Parathyroid adenoma (tissue), 2 donors: ENCODE measurements at regions not wholly inside any gene's neighbourhood (a gene's known extent, or its start where the extent isn't known, plus 50 kb on each side); places are given as distances from the start of the nearest gene placed in this dataset.

Source experiments
- H2AFZ ChIP-seq: fragments of 300-600 bp; sonication (generic); one replicate; pipeline ENCODE4 v1.7.0; 2017; ENCODE audit warnings: antibody characterized with exemption, mild to moderate bottlenecking
- H3K27ac ChIP-seq: fragments of 300-600 bp; sonication (generic); one replicate; pipeline ENCODE4 v1.7.0; 2017
- H3K27me3 ChIP-seq: fragments of 300-600 bp; sonication (generic); one replicate; pipeline ENCODE4 v1.7.0; 2017; ENCODE audit warnings: low read length; ENCODE audit not compliant: control insufficient read depth, insufficient read depth
- H3K36me3 ChIP-seq: fragments of 300-600 bp; sonication (generic); one replicate; pipeline ENCODE4 v1.7.0; 2017; ENCODE audit warnings: low read length; ENCODE audit not compliant: control insufficient read depth, insufficient read depth
- H3K4me1 ChIP-seq: fragments of 300-600 bp; sonication (generic); one replicate; pipeline ENCODE4 v1.7.0; 2017; ENCODE audit warnings: control low read depth
- H3K4me2 ChIP-seq: fragments of 300-600 bp; sonication (generic); one replicate; pipeline ENCODE4 v1.7.0; 2017; ENCODE audit warnings: low read length
- H3K4me3 ChIP-seq: fragments of 300-600 bp; sonication (generic); one replicate; pipeline ENCODE4 v1.7.0; 2017; ENCODE audit warnings: low read depth, low read length
- H3K79me2 ChIP-seq: fragments of 300-600 bp; sonication (generic); one replicate; pipeline ENCODE4 v1.7.0; 2017; ENCODE audit warnings: control low read depth
- H3K9ac ChIP-seq: fragments of 300-600 bp; sonication (generic); one replicate; pipeline ENCODE4 v1.7.0; 2017; ENCODE audit warnings: mild to moderate bottlenecking
- H3K9me3 ChIP-seq: fragments of 300-600 bp; sonication (generic); one replicate; pipeline ENCODE4 v1.7.0; 2017; ENCODE audit warnings: low read length; ENCODE audit not compliant: control insufficient read depth
- CTCF ChIP-seq: fragments of 300-600 bp; sonication (generic); IDR thresholded peaks from one replicate; pipeline ENCODE4 v1.7.0; 2017; ENCODE audit warnings: antibody characterized with exemption, mild to moderate bottlenecking
- donor health status: primary hyperparathyroidism.

GRCh38 chr5:139743001-139743771, 52.4 kb upstream of the PSD2 start:
- H3K9ac ChIP-seq = no peak overlapping the region
- H3K4me2 ChIP-seq = no peak overlapping the region
- no peaks in the 10 kb centered on the region for H3K27me3 ChIP-seq
- no peak for TF ChIP-seq CTCF
- no peak overlapping the region for H3K27ac ChIP-seq
- no peaks in the 10 kb centered on the region for H3K79me2 ChIP-seq
- no peaks in the 10 kb centered on the region for H3K36me3 ChIP-seq
- no peak overlapping the region for H2AFZ ChIP-seq
- no peak overlapping the region for H3K4me3 ChIP-seq
- no peaks in the 10 kb centered on the region for H3K9me3 ChIP-seq
- peaks cover 15% of the 10 kb centered on the region for H3K4me1 ChIP-seq

- Histone ChIP-seq H3K79me2 (no peaks in the 10 kb centered on the region), H2AFZ (no peak overlapping the region), H3K9ac (no peak overlapping the region), H3K4me3 (no peak overlapping the region), H3K27ac (no peak overlapping the region), H3K4me2 (no peak overlapping the region), H3K27me3 (no peaks in the 10 kb centered on the region), H3K36me3 (no peaks in the 10 kb centered on the region), H3K4me1 (peaks cover 15% of the 10 kb centered on the region), H3K9me3 (no peaks in the 10 kb centered on the region)
- TF ChIP-seq CTCF = no peak
Observed at GRCh38 chr5:139743804-139744203, 51.8 kb upstream of the PSD2 start.

- Histone ChIP-seq H3K79me2 (no peaks in the 10 kb centered on the region), H3K4me2 (no peak overlapping the region), H3K27me3 (no peaks in the 10 kb centered on the region), H3K27ac (no peak overlapping the region), H3K4me1 (peaks cover 15% of the 10 kb centered on the region), H3K4me3 (no peak overlapping the region), H3K36me3 (no peaks in the 10 kb centered on the region), H3K9ac (no peak overlapping the region), H2AFZ (no peak overlapping the region), H3K9me3 (no peaks in the 10 kb centered on the region)
- TF ChIP-seq CTCF = no peak
Observed at GRCh38 chr5:139744471-139745131, 51.0 kb upstream of the PSD2 start.

- Histone ChIP-seq H3K4me2 (peak overlapping the region; percentile 80), H3K36me3 (no peaks in the 10 kb centered on the region), H3K27me3 (no peaks in the 10 kb centered on the region), H2AFZ (no peak overlapping the region), H3K4me1 (peaks cover 15% of the 10 kb centered on the region), H3K4me3 (no peak overlapping the region), H3K9me3 (no peaks in the 10 kb centered on the region), H3K79me2 (no peaks in the 10 kb centered on the region), H3K27ac (no peak overlapping the region), H3K9ac (no peak overlapping the region)
- no peak for TF ChIP-seq CTCF
Observed at GRCh38 chr5:139745132-139745799, 50.3 kb upstream of the PSD2 start.
